ENCODE measurements at regions not wholly inside any gene's neighbourhood (a gene's known extent, or its start where the extent isn't known, plus 50 kb on each side); places are given as distances from the start of the nearest gene placed in this dataset.

GRCh38 chr12:91542067-91542466 lies 359.4 kb upstream of the DCN start:
- no peak overlapping the region for H3K27ac ChIP-seq
- no peak for DNase-seq (ENCODE audit: low read depth, low spot score)

- DNase-seq (ENCODE audit: low read depth, low spot score) = no peak
- no peak overlapping the region for H3K27ac ChIP-seq
Measured at GRCh38 chr12:91538418-91538817, 355.8 kb upstream of the DCN start.

GRCh38 chr12:91533366-91533765 lies 350.7 kb upstream of the DCN start:
- no peak for DNase-seq (ENCODE audit: low read depth, low spot score)

GRCh38 chr12:91529829-91530228 lies 347.2 kb upstream of the DCN start:
- DNase-seq (ENCODE audit: low read depth, low spot score) = peak; percentile 12
- no peak overlapping the region for H3K27ac ChIP-seq

More at GRCh38 chr12:91533366-91533765, 350.7 kb upstream of the DCN start:
- H3K27ac ChIP-seq = no peak overlapping the region

GRCh38 chr12:91523831-91524230 lies 341.2 kb upstream of the DCN start:
- no peak for DNase-seq (ENCODE audit: low read depth, low spot score)
- no peak overlapping the region for H3K27ac ChIP-seq

- DNase-seq (ENCODE audit: low read depth, low spot score) = no peak
- H3K27ac ChIP-seq = no peak overlapping the region
Measured at GRCh38 chr12:91516695-91517047, 334.1 kb upstream of the DCN start.

- DNase-seq (ENCODE audit: low read depth, low spot score) = no peak
- no peak overlapping the region for H3K27ac ChIP-seq
Measured at GRCh38 chr12:91515944-91516694, 333.5 kb upstream of the DCN start.

- no peak overlapping the region for H3K27ac ChIP-seq
- no peak for DNase-seq (ENCODE audit: low read depth, low spot score)
Measured at GRCh38 chr12:91513313-91513712, 330.7 kb upstream of the DCN start.

- H3K27ac ChIP-seq = no peak overlapping the region
- no peak for DNase-seq (ENCODE audit: low read depth, low spot score)
Measured at GRCh38 chr12:91511795-91512420, 329.3 kb upstream of the DCN start.

- DNase-seq (ENCODE audit: low read depth, low spot score) = no peak
- H3K27ac ChIP-seq = no peak overlapping the region
Measured at GRCh38 chr12:91507754-91508153, 325.1 kb upstream of the DCN start.

- no peak overlapping the region for H3K27ac ChIP-seq
- DNase-seq (ENCODE audit: low read depth, low spot score) = no peak
Measured at GRCh38 chr12:91506452-91506851, 323.8 kb upstream of the DCN start.

GRCh38 chr12:91505006-91505405 lies 322.4 kb upstream of the DCN start:
- DNase-seq (ENCODE audit: low read depth, low spot score) = no peak
- no peak overlapping the region for H3K27ac ChIP-seq

- no peak for DNase-seq (ENCODE audit: low read depth, low spot score)
- no peak overlapping the region for H3K27ac ChIP-seq
Measured at GRCh38 chr12:91502208-91502607, 319.6 kb upstream of the DCN start.

- H3K27ac ChIP-seq = no peak overlapping the region
- DNase-seq (ENCODE audit: low read depth, low spot score) = no peak
Measured at GRCh38 chr12:91496337-91496736, 313.7 kb upstream of the DCN start.

GRCh38 chr12:91493308-91493707 lies 310.7 kb upstream of the DCN start:
- DNase-seq (ENCODE audit: low read depth, low spot score) = no peak
- no peak overlapping the region for H3K27ac ChIP-seq

GRCh38 chr12:91492648-91493047 lies 310.0 kb upstream of the DCN start:
- H3K27ac ChIP-seq = no peak overlapping the region
- no peak for DNase-seq (ENCODE audit: low read depth, low spot score)

- H3K27ac ChIP-seq = no peak overlapping the region
- no peak for DNase-seq (ENCODE audit: low read depth, low spot score)
Measured at GRCh38 chr12:91490667-91491311, 308.2 kb upstream of the DCN start.

GRCh38 chr12:91483471-91483985 lies 300.9 kb upstream of the DCN start:
- DNase-seq (ENCODE audit: low read depth, low spot score) = no peak
- H3K27ac ChIP-seq = no peak overlapping the region

GRCh38 chr12:91482231-91482630 lies 299.6 kb upstream of the DCN start:
- H3K27ac ChIP-seq = no peak overlapping the region
- DNase-seq (ENCODE audit: low read depth, low spot score) = no peak

- H3K27ac ChIP-seq = no peak overlapping the region
- DNase-seq (ENCODE audit: low read depth, low spot score) = no peak
Measured at GRCh38 chr12:91478500-91478899, 295.9 kb upstream of the DCN start.

GRCh38 chr12:91467686-91468085 lies 285.1 kb upstream of the DCN start:
- DNase-seq (ENCODE audit: low read depth, low spot score) = no peak
- H3K27ac ChIP-seq = no peak overlapping the region
